ENCODE measurements at regions not wholly inside any gene's neighbourhood (a gene's known extent, or its start where the extent isn't known, plus 50 kb on each side); places are given as distances from the start of the nearest gene placed in this dataset.

DNA sequence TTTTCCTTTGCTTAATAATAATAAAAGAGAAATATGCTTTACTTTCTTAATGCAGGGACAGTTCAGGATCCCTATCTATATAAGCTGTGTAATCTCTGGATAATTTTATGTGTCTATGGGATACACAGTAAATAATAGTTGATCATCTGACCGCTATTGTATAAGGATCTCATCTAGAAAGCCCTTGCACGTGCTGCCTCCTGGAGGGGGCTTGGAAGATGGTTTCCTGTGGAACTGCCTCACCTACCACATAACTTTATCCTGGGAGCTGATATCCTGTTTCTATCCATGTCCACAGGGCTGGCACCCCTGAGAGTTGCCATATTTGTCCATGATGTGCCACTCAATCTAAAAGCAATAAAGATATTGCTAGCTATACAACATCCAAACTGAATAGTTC is 139.3 kb upstream of the FRMPD4 start:
- Histone ChIP-seq H3K27ac (ENCODE audit: low read depth in 1 of 2, low read length in 2 of 2) (no peak overlapping the region), H3K9me3 (replicated peaks in 1 of 2; ENCODE audit: control insufficient read depth in 1 of 2, insufficient read depth in 1 of 2, low read length in 2 of 2) (no peaks in the 10 kb centered on the region), H3K4me2 (replicated peaks; ENCODE audit: extremely low read depth, low read length, poor library complexity, severe bottlenecking) (no peak overlapping the region), H2AFZ (ENCODE audit: insufficient read depth, low read depth, low read length, poor library complexity, severe bottlenecking) (no peak overlapping the region), H4K20me1 (ENCODE audit: insufficient read depth, low read length) (no peaks in the 10 kb centered on the region), H3K4me3 (replicated peaks in 1 of 3; ENCODE audit: low read depth in 2 of 3, low read length in 3 of 3) (no peak overlapping the region), H3K79me2 (ENCODE audit: insufficient read depth, low read length) (no peaks in the 10 kb centered on the region), H3K4me1 (ENCODE audit: control insufficient read depth in 1 of 2, insufficient read depth in 2 of 2, low read length in 2 of 2) (no peaks in the 10 kb centered on the region), H3K9ac (ENCODE audit: insufficient read depth, low read length, poor library complexity, severe bottlenecking) (no peak overlapping the region), H3K27me3 (ENCODE audit: control insufficient read depth in 2 of 2, insufficient read depth in 2 of 2, low read length in 2 of 2) (no peaks in the 10 kb centered on the region), H3K36me3 (replicated peaks in 1 of 2; ENCODE audit: control insufficient read depth in 1 of 2, insufficient read depth in 2 of 2, low read length in 2 of 2) (no peaks in the 10 kb centered on the region)
- Mint-ChIP-seq H3K27ac (no peak overlapping the region), H3K4me1 (no peaks in the 10 kb centered on the region), H3K27me3 (ENCODE audit: low read depth in 3 of 3) (peaks cover 0 to 3% (median 0%) of the 10 kb centered on the region in 3 donors), H3K9me3 (peaks cover 0 to 2% (median 0%) of the 10 kb centered on the region in 7 donors), H3K4me3 (no peak overlapping the region), H3K36me3 (no peaks in the 10 kb centered on the region)
- no peak for DNase-seq
- WGBS (ENCODE audit: insufficient coverage), result no CpG with 5 or more reads among the region's 2 CpGs
- no peak for TF ChIP-seq CTCF (IDR thresholded peaks at IDR 0.05)
- intact Hi-C loops (cut with micrococcal nuclease), result no loop called here

DNA sequence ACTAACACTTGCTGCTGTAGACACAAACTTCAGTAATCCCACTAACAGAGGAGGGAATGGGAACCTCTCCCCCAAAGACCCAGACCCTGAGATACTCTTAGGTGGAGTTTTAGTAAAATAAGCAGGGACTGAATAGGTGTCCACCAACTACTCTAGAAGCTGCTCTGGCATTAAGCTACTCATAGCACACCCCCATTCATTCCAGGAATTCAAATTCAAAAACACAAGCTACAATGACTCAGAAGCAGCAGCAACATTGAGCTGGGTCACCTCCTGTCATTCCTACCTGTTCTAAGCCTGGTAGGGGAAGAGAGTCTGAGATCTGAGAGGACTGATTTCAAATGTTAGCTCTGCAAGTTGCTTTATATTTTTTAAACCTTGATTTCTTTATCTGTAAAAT is 135.4 kb upstream of the FRMPD4 start:
- Histone ChIP-seq H3K4me1 (ENCODE audit: control insufficient read depth in 1 of 2, insufficient read depth in 2 of 2, low read length in 2 of 2) (no peaks in the 10 kb centered on the region), H3K27me3 (ENCODE audit: control insufficient read depth in 2 of 2, insufficient read depth in 2 of 2, low read length in 2 of 2) (no peaks in the 10 kb centered on the region), H2AFZ (ENCODE audit: insufficient read depth, low read depth, low read length, poor library complexity, severe bottlenecking) (no peak overlapping the region), H3K4me3 (replicated peaks in 1 of 3; ENCODE audit: low read depth in 2 of 3, low read length in 3 of 3) (no peak overlapping the region), H3K79me2 (ENCODE audit: insufficient read depth, low read length) (no peaks in the 10 kb centered on the region), H3K4me2 (replicated peaks; ENCODE audit: extremely low read depth, low read length, poor library complexity, severe bottlenecking) (no peak overlapping the region), H3K9me3 (replicated peaks in 1 of 2; ENCODE audit: control insufficient read depth in 1 of 2, insufficient read depth in 1 of 2, low read length in 2 of 2) (no peaks in the 10 kb centered on the region), H3K27ac (ENCODE audit: low read depth in 1 of 2, low read length in 2 of 2) (no peak overlapping the region), H4K20me1 (ENCODE audit: insufficient read depth, low read length) (no peaks in the 10 kb centered on the region), H3K9ac (ENCODE audit: insufficient read depth, low read length, poor library complexity, severe bottlenecking) (no peak overlapping the region), H3K36me3 (replicated peaks in 1 of 2; ENCODE audit: control insufficient read depth in 1 of 2, insufficient read depth in 2 of 2, low read length in 2 of 2) (no peaks in the 10 kb centered on the region)
- no peak for TF ChIP-seq CTCF (IDR thresholded peaks at IDR 0.05)
- no peak for DNase-seq
- H3K4me3 Mint-ChIP-seq, result no peak overlapping the region
- intact Hi-C loops (cut with micrococcal nuclease), result no loop called here
- peaks cover 0 to 3% (median 0%) of the 10 kb centered on the region in 7 donors for H3K9me3 Mint-ChIP-seq
- H3K27ac Mint-ChIP-seq, result no peak overlapping the region
- H3K36me3 Mint-ChIP-seq, result no peaks in the 10 kb centered on the region
- peaks cover 0 to 4% (median 0%) of the 10 kb centered on the region in 3 donors for H3K27me3 Mint-ChIP-seq (ENCODE audit: low read depth in 3 of 3)
- no peaks in the 10 kb centered on the region for H3K4me1 Mint-ChIP-seq
